ENCODE measurements at regions not wholly inside any gene's neighbourhood (a gene's known extent, or its start where the extent isn't known, plus 50 kb on each side); places are given as distances from the start of the nearest gene placed in this dataset.

- TF ChIP-seq CTCF (IDR thresholded peaks at IDR 0.05), result no peak
- no peak for TF ChIP-seq POLR2A (IDR thresholded peaks at IDR 0.05)
Observed at GRCh38 chr5:130692770-130693169, 472.3 kb downstream of the HINT1 start.
